Keratinocyte (primary cell): ENCODE measurements at regions not wholly inside any gene's neighbourhood (a gene's known extent, or its start where the extent isn't known, plus 50 kb on each side); places are given as distances from the start of the nearest gene placed in this dataset.

Source experiments
- DNase-seq: peaks from one replicate; pipeline ENCODE4 v3.0.0-alpha.2; 2011; ENCODE audit warnings: low read depth, missing footprints, low spot score
- FAIRE-seq: peaks from 2 replicates; lab custom pipeline; 2011; peaks lifted over from hg19 to GRCh38; lab: Jason Lieb, UNC
- H2AFZ ChIP-seq: 2 replicates; pipeline ENCODE4 v1.6.0; 2012; ENCODE audit warnings: low read length, control low read depth, inconsistent platforms; ENCODE audit not compliant: control insufficient read depth
- H3K27ac ChIP-seq: 2 replicates; pipeline ENCODE4 v1.5.1; 2011; ENCODE audit warnings: low read length; ENCODE audit not compliant: control insufficient read depth, insufficient read depth
- H3K27me3 ChIP-seq: 3 replicates; pipeline ENCODE4 v1.6.0; 2011; ENCODE audit warnings: low read length; ENCODE audit not compliant: control insufficient read depth, insufficient read depth; ENCODE audit errors: extremely low read depth
- H3K36me3 ChIP-seq, 2 experiments: 2 replicates in 1 of 2; 3 replicates in 1 of 2; pipeline ENCODE4 v1.5.1; 2011; ENCODE audit warnings: low read length in 2 of 2, mild to moderate bottlenecking in 1 of 2; ENCODE audit not compliant: control insufficient read depth in 2 of 2, insufficient read depth in 2 of 2; ENCODE audit errors: extremely low read depth in 1 of 2
- H3K4me1 ChIP-seq: 3 replicates; pipeline ENCODE4 v1.5.1; 2011; ENCODE audit warnings: low read length; ENCODE audit not compliant: control insufficient read depth, insufficient read depth; ENCODE audit errors: extremely low read depth
- H3K4me2 ChIP-seq: 3 replicates; pipeline ENCODE4 v1.6.0; 2011; ENCODE audit warnings: low read depth, low read length; ENCODE audit not compliant: control insufficient read depth, insufficient read depth; ENCODE audit errors: extremely low read depth
- H3K4me3 ChIP-seq, 3 experiments: fragments of 200-600 bp in 1 of 3; sonication (generic) in 1 of 3; 2 replicates in 2 of 3; 3 replicates in 1 of 3; pipeline ENCODE4 v1.5.1; 2011 to 2016; ENCODE audit warnings: low read length in 3 of 3, mild to moderate bottlenecking in 3 of 3, control low read depth in 2 of 3, inconsistent platforms in 1 of 3, low read depth in 1 of 3, mixed read lengths in 1 of 3, mixed run types in 1 of 3, moderate library complexity in 1 of 3; ENCODE audit not compliant: control insufficient read depth in 2 of 3, insufficient read depth in 2 of 3; ENCODE audit errors: extremely low read depth in 1 of 3
- H3K79me2 ChIP-seq: 2 replicates; pipeline ENCODE4 v1.6.0; 2012; ENCODE audit warnings: low read length; ENCODE audit not compliant: control insufficient read depth, insufficient read depth
- H3K9ac ChIP-seq: 3 replicates; pipeline ENCODE4 v1.6.0; 2011; ENCODE audit warnings: low read length; ENCODE audit not compliant: control insufficient read depth, insufficient read depth; ENCODE audit errors: extremely low read depth
- H3K9me1 ChIP-seq: 3 replicates; pipeline ENCODE4 v1.6.0; 2011; ENCODE audit warnings: low read length; ENCODE audit not compliant: control insufficient read depth, insufficient read depth; ENCODE audit errors: extremely low read depth
- H3K9me3 ChIP-seq: 2 replicates; pipeline ENCODE4 v1.5.1; 2012; ENCODE audit warnings: low read depth, low read length; ENCODE audit not compliant: control insufficient read depth
- H4K20me1 ChIP-seq: 3 replicates; pipeline ENCODE4 v1.6.0; 2011; ENCODE audit warnings: low read length; ENCODE audit not compliant: control insufficient read depth, insufficient read depth; ENCODE audit errors: extremely low read depth
- EZH2 ChIP-seq: IDR thresholded peaks from one replicate; pipeline ENCODE4 v1.6.1; 2012; ENCODE audit warnings: inconsistent platforms, mild to moderate bottlenecking, low read length, moderate library complexity
- dilution Hi-C: fragments of 300-500 bp; cut with MboI; formaldehyde crosslinking; loops from one replicate; pipeline ENCODE4 v1.7.0; 2020; ENCODE audit warnings: low sequenced_read_pairs; ENCODE audit not compliant: extremely low pct_ligation_motif_present
- TF ChIP-seq, protein P1 (sequence below), 3 experiments: IDR thresholded peaks in 1 of 3; conservative IDR thresholded peaks in 1 of 3; optimal IDR thresholded peaks in 1 of 3; 2 replicates in 2 of 3; 3 replicates in 1 of 3; pipeline versions ENCODE3 to v1.5.1; 2011; ENCODE audit warnings: low read length in 3 of 3, mild to moderate bottlenecking in 3 of 3, moderate library complexity in 2 of 3, control low read depth in 1 of 3, inconsistent platforms in 1 of 3; ENCODE audit not compliant: insufficient read depth in 2 of 3; ENCODE audit errors: extremely low read depth in 1 of 3

DNA sequence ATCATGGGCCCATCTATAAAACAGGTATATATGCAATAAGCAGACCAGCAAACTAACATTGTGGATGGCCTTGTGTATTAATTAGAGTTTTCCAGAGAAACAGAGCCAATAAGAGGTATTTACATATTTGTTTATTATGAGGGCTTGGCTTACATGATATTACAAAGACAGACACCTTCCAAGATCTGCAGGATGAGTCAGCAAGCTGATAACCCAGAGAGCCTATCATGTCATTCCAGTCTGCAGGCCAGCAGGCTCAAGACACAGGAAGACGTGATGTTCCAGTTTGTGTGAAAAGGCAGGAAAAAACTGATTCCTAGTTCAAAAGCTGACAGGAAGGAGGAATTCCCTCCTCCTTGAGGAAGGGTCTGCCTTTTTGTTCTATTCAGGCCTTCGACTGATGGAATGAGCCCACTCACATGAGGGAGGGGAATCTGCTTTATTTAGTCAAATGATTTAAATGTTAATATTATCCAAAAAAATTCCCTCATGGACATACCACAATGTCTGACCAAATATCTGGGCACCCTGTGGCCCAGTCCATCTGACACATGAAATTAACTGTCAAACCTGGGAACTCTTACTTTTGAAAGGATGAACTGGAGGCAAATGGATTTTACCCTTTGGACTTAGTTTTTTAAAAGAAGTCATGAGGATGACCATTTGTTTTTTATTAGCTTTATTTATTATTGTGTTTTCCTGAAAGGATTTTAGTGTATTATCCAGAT lies 161.2 kb upstream of the CHD1 start:
- FAIRE-seq (no peak), DNase-seq (no peak)
- Histone ChIP-seq H4K20me1 (no peaks in the 10 kb centered on the region), H3K27me3 (no peaks in the 10 kb centered on the region), H3K79me2 (no peaks in the 10 kb centered on the region), H3K4me2 (no peak overlapping the region), H3K27ac (no peak overlapping the region), H3K9me1 (no peaks in the 10 kb centered on the region), H3K4me3 (no peak overlapping the region), H2AFZ (no peak overlapping the region), H3K9ac (no peak overlapping the region), H3K9me3 (no peaks in the 10 kb centered on the region), H3K4me1 (no peaks in the 10 kb centered on the region), H3K36me3 (no peaks in the 10 kb centered on the region)
- dilution Hi-C loops = no loop called here
- TF ChIP-seq, protein P1, sequence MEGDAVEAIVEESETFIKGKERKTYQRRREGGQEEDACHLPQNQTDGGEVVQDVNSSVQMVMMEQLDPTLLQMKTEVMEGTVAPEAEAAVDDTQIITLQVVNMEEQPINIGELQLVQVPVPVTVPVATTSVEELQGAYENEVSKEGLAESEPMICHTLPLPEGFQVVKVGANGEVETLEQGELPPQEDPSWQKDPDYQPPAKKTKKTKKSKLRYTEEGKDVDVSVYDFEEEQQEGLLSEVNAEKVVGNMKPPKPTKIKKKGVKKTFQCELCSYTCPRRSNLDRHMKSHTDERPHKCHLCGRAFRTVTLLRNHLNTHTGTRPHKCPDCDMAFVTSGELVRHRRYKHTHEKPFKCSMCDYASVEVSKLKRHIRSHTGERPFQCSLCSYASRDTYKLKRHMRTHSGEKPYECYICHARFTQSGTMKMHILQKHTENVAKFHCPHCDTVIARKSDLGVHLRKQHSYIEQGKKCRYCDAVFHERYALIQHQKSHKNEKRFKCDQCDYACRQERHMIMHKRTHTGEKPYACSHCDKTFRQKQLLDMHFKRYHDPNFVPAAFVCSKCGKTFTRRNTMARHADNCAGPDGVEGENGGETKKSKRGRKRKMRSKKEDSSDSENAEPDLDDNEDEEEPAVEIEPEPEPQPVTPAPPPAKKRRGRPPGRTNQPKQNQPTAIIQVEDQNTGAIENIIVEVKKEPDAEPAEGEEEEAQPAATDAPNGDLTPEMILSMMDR (optimal IDR thresholded peaks at IDR 0.05 in 1 of 3, IDR thresholded peaks at IDR 0.05 in 1 of 3, conservative IDR thresholded peaks at IDR 0.05 in 1 of 3; ENCODE audit: extremely low read depth in 1 of 3, insufficient read depth in 2 of 3, low read length in 3 of 3) = no peak
- TF ChIP-seq EZH2 = no peak

DNA sequence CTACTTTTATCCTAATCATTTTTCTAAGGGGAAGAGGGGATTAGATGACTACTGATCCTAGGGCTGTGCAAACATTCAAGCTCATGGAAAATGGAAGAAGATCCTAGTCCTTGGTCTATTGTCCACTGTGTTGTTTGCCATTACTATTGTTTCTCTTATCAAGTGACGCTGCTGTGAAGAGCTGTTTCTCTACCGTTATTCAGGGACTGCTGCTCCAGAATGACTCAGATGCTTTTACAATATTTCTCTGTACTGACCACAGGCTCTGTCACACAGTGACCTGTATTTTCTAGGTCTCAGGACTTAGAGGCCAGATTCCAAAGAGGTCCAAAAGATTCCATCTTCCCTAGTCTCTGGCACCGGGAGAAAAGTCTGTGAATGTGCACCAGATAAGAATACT lies 159.5 kb upstream of the CHD1 start:
- Histone ChIP-seq H3K9me1 (no peaks in the 10 kb centered on the region), H4K20me1 (no peaks in the 10 kb centered on the region), H3K4me2 (no peak overlapping the region), H3K9ac (no peak overlapping the region), H3K9me3 (no peaks in the 10 kb centered on the region), H3K4me3 (no peak overlapping the region), H3K27ac (no peak overlapping the region), H2AFZ (no peak overlapping the region), H3K27me3 (no peaks in the 10 kb centered on the region), H3K36me3 (no peaks in the 10 kb centered on the region), H3K79me2 (no peaks in the 10 kb centered on the region), H3K4me1 (no peaks in the 10 kb centered on the region)
- dilution Hi-C loops = no loop called here
- no peak for FAIRE-seq
- TF ChIP-seq, protein P1 (optimal IDR thresholded peaks at IDR 0.05 in 1 of 3, IDR thresholded peaks at IDR 0.05 in 1 of 3, conservative IDR thresholded peaks at IDR 0.05 in 1 of 3; ENCODE audit: extremely low read depth in 1 of 3, insufficient read depth in 2 of 3, low read length in 3 of 3) = no peak
- no peak for TF ChIP-seq EZH2
- no peak for DNase-seq
